Endothelial cell of umbilical vein (primary cell): ENCODE measurements at regions not wholly inside any gene's neighbourhood (a gene's known extent, or its start where the extent isn't known, plus 50 kb on each side); places are given as distances from the start of the nearest gene placed in this dataset.
A peak's percentile ranks its signal among the peaks of the same experiment; 100 is the strongest.

Source experiments
- CTCF ChIP-seq, 2 donors: IDR thresholded peaks; 1 replicate in 1 of 2; 2 replicates in 1 of 2; pipeline ENCODE4 v1.5.1; 2011; ENCODE audit warnings: low read length in 2 of 2, mild to moderate bottlenecking in 2 of 2, moderate library complexity in 2 of 2, control low read depth in 1 of 2, inconsistent platforms in 1 of 2, low read depth in 1 of 2; ENCODE audit not compliant: insufficient read depth in 1 of 2; ENCODE audit errors: extremely low read depth in 1 of 2
- EZH2 ChIP-seq: IDR thresholded peaks from 2 replicates; pipeline ENCODE4 v1.6.1; 2012; ENCODE audit warnings: borderline replicate concordance, low read depth, mild to moderate bottlenecking, moderate library complexity, low read length, inconsistent platforms; ENCODE audit not compliant: severe bottlenecking
- POLR2A ChIP-seq: IDR thresholded peaks from 2 replicates; pipeline ENCODE4 v1.6.1; 2012; ENCODE audit warnings: low read depth, mild to moderate bottlenecking, control low read depth, low read length
- POLR2AphosphoS5 ChIP-seq: IDR thresholded peaks from 2 replicates; pipeline ENCODE4 v1.6.1; 2012; ENCODE audit warnings: low read depth, mild to moderate bottlenecking, control low read depth, low read length, moderate library complexity; ENCODE audit not compliant: insufficient read depth

GRCh38 chr9:22813529-22813928, 366.9 kb downstream of the DMRTA1 start:
- TF ChIP-seq POLR2A (no peak), EZH2 (no peak), CTCF (IDR thresholded peaks at IDR 0.05; ENCODE audit: extremely low read depth in 1 of 2, insufficient read depth in 1 of 2, low read depth in 1 of 2, low read length in 2 of 2) (peak; percentile 8 to 12), POLR2AphosphoS5 (no peak)
